H9 (cell line): ENCODE measurements at regions not wholly inside any gene's neighbourhood (a gene's known extent, or its start where the extent isn't known, plus 50 kb on each side); places are given as distances from the start of the nearest gene placed in this dataset.

Experiments used
- DNase-seq: peaks from one replicate; pipeline ENCODE4 v3.0.0-alpha.2; 2017
- H2AFZ ChIP-seq: one replicate; pipeline ENCODE4 v1.6.1; 2013; ENCODE audit warnings: mild to moderate bottlenecking, low read length, control low read depth, moderate library complexity
- H2AK5ac ChIP-seq: 2 replicates; pipeline ENCODE4 v1.6.1; 2013; ENCODE audit warnings: low read length, control low read depth, mixed read lengths; ENCODE audit not compliant: insufficient read length
- H2BK120ac ChIP-seq: one replicate; pipeline ENCODE4 v1.6.1; 2013; ENCODE audit warnings: low read depth, mild to moderate bottlenecking, low read length, control low read depth, inconsistent platforms; ENCODE audit not compliant: poor library complexity, severe bottlenecking
- H2BK12ac ChIP-seq: 2 replicates; pipeline ENCODE4 v1.6.1; 2013; ENCODE audit warnings: low read length, control low read depth, mixed read lengths, low read depth; ENCODE audit not compliant: insufficient read length
- H2BK15ac ChIP-seq: 2 replicates; pipeline ENCODE4 v1.6.1; 2013; ENCODE audit warnings: low read depth, low read length, control low read depth
- H2BK20ac ChIP-seq: one replicate; pipeline ENCODE4 v1.6.1; 2013; ENCODE audit warnings: low read depth, mild to moderate bottlenecking, low read length, control low read depth, inconsistent platforms; ENCODE audit not compliant: poor library complexity, severe bottlenecking
- H2BK5ac ChIP-seq: 2 replicates; pipeline ENCODE4 v1.6.1; 2013; ENCODE audit warnings: low read length, control low read depth, mixed read lengths; ENCODE audit not compliant: insufficient read length
- H3K14ac ChIP-seq: 2 replicates; pipeline ENCODE4 v1.6.1; 2013; ENCODE audit warnings: low read length, control low read depth; ENCODE audit not compliant: insufficient read depth
- H3K18ac ChIP-seq: 2 replicates; pipeline ENCODE4 v1.6.1; 2013; ENCODE audit warnings: low read depth, mild to moderate bottlenecking, mixed read lengths, low read length, control low read depth; ENCODE audit not compliant: insufficient read length
- H3K23ac ChIP-seq: 2 replicates; pipeline ENCODE4 v1.6.1; 2013; ENCODE audit warnings: low read length, control low read depth, mixed read lengths, low read depth; ENCODE audit not compliant: insufficient read length
- H3K23me2 ChIP-seq: 2 replicates; pipeline ENCODE4 v1.6.1; 2013; ENCODE audit warnings: low read depth, mild to moderate bottlenecking, mixed read lengths, low read length, control low read depth; ENCODE audit not compliant: insufficient read length, poor library complexity, severe bottlenecking
- H3K27ac ChIP-seq: 2 replicates; pipeline ENCODE4 v1.5.1; 2013; ENCODE audit warnings: low read length, control low read depth, mixed read lengths, low read depth; ENCODE audit not compliant: insufficient read length
- H3K27me3 ChIP-seq: 2 replicates; pipeline ENCODE4 v1.6.1; 2013; ENCODE audit warnings: low read length, control low read depth, inconsistent platforms; ENCODE audit not compliant: insufficient read depth
- H3K4ac ChIP-seq: 2 replicates; pipeline ENCODE4 v1.6.1; 2013; ENCODE audit warnings: low read depth, mild to moderate bottlenecking, control low read depth, inconsistent platforms, low read length, moderate library complexity
- H3K4me1 ChIP-seq: 2 replicates; pipeline ENCODE4 v1.6.1; 2013; ENCODE audit warnings: low read length, control low read depth, inconsistent platforms; ENCODE audit not compliant: insufficient read depth
- H3K4me2 ChIP-seq: 2 replicates; pipeline ENCODE4 v1.6.1; 2013; ENCODE audit warnings: low read length, control low read depth, mixed read lengths; ENCODE audit not compliant: insufficient read length, insufficient read depth
- H3K56ac ChIP-seq: 2 replicates; pipeline ENCODE4 v1.6.1; 2013; ENCODE audit warnings: low read depth, mild to moderate bottlenecking, mixed read lengths, low read length, control low read depth; ENCODE audit not compliant: insufficient read length
- H3K79me1 ChIP-seq: 2 replicates; pipeline ENCODE4 v1.6.1; 2013; ENCODE audit warnings: low read depth, mild to moderate bottlenecking, moderate library complexity, low read length, control low read depth, inconsistent platforms; ENCODE audit not compliant: insufficient read depth, poor library complexity, severe bottlenecking
- H3K79me2 ChIP-seq: 2 replicates; pipeline ENCODE4 v1.6.1; 2013; ENCODE audit warnings: low read length, control low read depth, inconsistent platforms; ENCODE audit not compliant: insufficient read depth
- H3K9ac ChIP-seq: 2 replicates; pipeline ENCODE4 v1.6.1; 2013; ENCODE audit warnings: low read length, control low read depth, mixed read lengths; ENCODE audit not compliant: insufficient read length; ENCODE audit errors: extremely low read depth
- H3K9me3 ChIP-seq: one replicate; pipeline ENCODE4 v1.6.1; 2013; ENCODE audit warnings: low read depth, low read length, inconsistent platforms; ENCODE audit not compliant: control insufficient read depth
- H3T11ph ChIP-seq: one replicate; pipeline ENCODE4 v1.6.1; 2013; ENCODE audit warnings: mild to moderate bottlenecking, low read length, control low read depth, inconsistent platforms
- H4K20me1 ChIP-seq: one replicate; pipeline ENCODE4 v1.6.1; 2013; ENCODE audit not compliant: control insufficient read depth, insufficient read length, insufficient read depth
- H4K5ac ChIP-seq: 2 replicates; pipeline ENCODE4 v1.6.1; 2013; ENCODE audit warnings: low read depth, mild to moderate bottlenecking, mixed read lengths, low read length, control low read depth; ENCODE audit not compliant: insufficient read length
- H4K8ac ChIP-seq: replicated peaks from 2 replicates; pipeline ENCODE4 v1.6.1; 2013; ENCODE audit warnings: low read length, control low read depth, mixed read lengths, low read depth; ENCODE audit not compliant: insufficient read length
- H4K91ac ChIP-seq: 2 replicates; pipeline ENCODE4 v1.6.1; 2013; ENCODE audit warnings: low read depth, mild to moderate bottlenecking, moderate library complexity, mixed read lengths, low read length, control low read depth; ENCODE audit not compliant: insufficient read length
- H3K27ac Mint-ChIP-seq, 3 experiments: 2 replicates in 2 of 3; 3 replicates in 1 of 3; pipeline ENCODE4 v1.8.0; 2020 to 2021; ENCODE audit warnings: mixed read lengths in 3 of 3, mild to moderate bottlenecking in 1 of 3, moderate library complexity in 1 of 3
- H3K27me3 Mint-ChIP-seq: 2 replicates; pipeline ENCODE4 v1.8.0; 2021; ENCODE audit warnings: low read depth, mild to moderate bottlenecking, moderate library complexity, mixed read lengths
- H3K36me3 Mint-ChIP-seq, 3 experiments: 2 replicates in 2 of 3; 3 replicates in 1 of 3; pipeline ENCODE4 v1.8.0; 2020 to 2021; ENCODE audit warnings: low read depth in 3 of 3, mixed read lengths in 3 of 3; ENCODE audit not compliant: insufficient read depth in 1 of 3
- H3K4me1 Mint-ChIP-seq, 2 experiments: 2 replicates each; pipeline ENCODE4 v1.8.0; 2020; ENCODE audit warnings: mixed read lengths in 2 of 2
- H3K4me3 Mint-ChIP-seq, 2 experiments: 2 replicates in 1 of 2; 3 replicates in 1 of 2; pipeline ENCODE4 v1.8.0; 2020 to 2021; ENCODE audit warnings: mild to moderate bottlenecking in 2 of 2, mixed read lengths in 2 of 2, moderate library complexity in 1 of 2
- H3K9me3 Mint-ChIP-seq, 2 experiments: 2 replicates in 1 of 2; 3 replicates in 1 of 2; pipeline ENCODE4 v1.8.0; 2020; ENCODE audit warnings: mild to moderate bottlenecking in 2 of 2, mixed read lengths in 2 of 2, moderate library complexity in 1 of 2
- WGBS: extraction: QIAGEN DNeasy Blood & Tissue Kit; methylation state at CpG from one replicate; pipeline ENCODE4 v1.1.7; 2013; ENCODE audit warnings: missing lambda C conversion rate, low lambda C conversion rate, mixed read lengths; ENCODE audit not compliant: insufficient read length; ENCODE audit errors: extremely low coverage; 5-methylcytosine and 5-hydroxymethylcytosine counted together
- TF ChIP-seq, protein P1 (sequence below): fragments of 200-600 bp; sonication (generic); conservative IDR thresholded peaks from 3 replicates; pipeline ENCODE4 v1.8.0; 2021; ENCODE audit warnings: antibody characterized with exemption, mild to moderate bottlenecking

DNA sequence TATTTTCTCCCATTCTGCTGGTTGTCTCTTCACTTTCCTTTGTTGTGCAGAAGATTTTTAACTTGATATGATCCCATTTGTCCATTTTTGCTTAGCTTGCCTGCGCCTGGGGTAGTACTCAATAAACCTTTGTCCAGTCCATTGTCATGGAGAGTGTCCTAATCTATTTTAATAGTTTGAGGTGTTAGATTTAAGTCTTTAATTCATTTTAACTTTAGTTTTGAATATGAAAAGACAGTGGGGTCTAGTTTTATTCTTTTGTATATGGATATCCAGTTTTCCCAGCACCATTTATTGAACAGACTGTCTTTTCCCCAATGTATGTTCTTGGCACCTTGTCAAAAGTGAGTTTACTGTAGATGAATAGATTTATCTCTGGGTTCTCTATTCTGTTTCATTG, 76.0 kb upstream of the ITM2A start:
- H3K9me3 Mint-ChIP-seq = peaks cover 60 to 71% of the 10 kb centered on the region in 2 experiments
- H3K23ac ChIP-seq = no peak overlapping the region
- no peak overlapping the region for H2BK20ac ChIP-seq
- no peak overlapping the region for H2AFZ ChIP-seq
- H3K23me2 ChIP-seq = no peaks in the 10 kb centered on the region
- no peak overlapping the region for H2BK120ac ChIP-seq
- H3K56ac ChIP-seq = no peak overlapping the region
- no peak overlapping the region for H3T11ph ChIP-seq
- H4K20me1 ChIP-seq = no peaks in the 10 kb centered on the region
- H3K18ac ChIP-seq = no peak overlapping the region
- H4K8ac ChIP-seq = no peak overlapping the region
- no peaks in the 10 kb centered on the region for H3K27me3 Mint-ChIP-seq
- no peaks in the 10 kb centered on the region for H3K79me1 ChIP-seq
- H4K91ac ChIP-seq = no peak overlapping the region
- H2AK5ac ChIP-seq = no peak overlapping the region
- no peak overlapping the region for H3K4me3 Mint-ChIP-seq
- no CpG with 5 or more reads among the region's 1 CpG for WGBS
- H3K4me1 Mint-ChIP-seq = no peaks in the 10 kb centered on the region
- H3K27me3 ChIP-seq = no peaks in the 10 kb centered on the region
- H3K9ac ChIP-seq = no peak overlapping the region
- no peaks in the 10 kb centered on the region for H3K79me2 ChIP-seq
- no peak overlapping the region for H2BK12ac ChIP-seq
- no peak overlapping the region for H3K27ac ChIP-seq
- TF ChIP-seq, protein P1, sequence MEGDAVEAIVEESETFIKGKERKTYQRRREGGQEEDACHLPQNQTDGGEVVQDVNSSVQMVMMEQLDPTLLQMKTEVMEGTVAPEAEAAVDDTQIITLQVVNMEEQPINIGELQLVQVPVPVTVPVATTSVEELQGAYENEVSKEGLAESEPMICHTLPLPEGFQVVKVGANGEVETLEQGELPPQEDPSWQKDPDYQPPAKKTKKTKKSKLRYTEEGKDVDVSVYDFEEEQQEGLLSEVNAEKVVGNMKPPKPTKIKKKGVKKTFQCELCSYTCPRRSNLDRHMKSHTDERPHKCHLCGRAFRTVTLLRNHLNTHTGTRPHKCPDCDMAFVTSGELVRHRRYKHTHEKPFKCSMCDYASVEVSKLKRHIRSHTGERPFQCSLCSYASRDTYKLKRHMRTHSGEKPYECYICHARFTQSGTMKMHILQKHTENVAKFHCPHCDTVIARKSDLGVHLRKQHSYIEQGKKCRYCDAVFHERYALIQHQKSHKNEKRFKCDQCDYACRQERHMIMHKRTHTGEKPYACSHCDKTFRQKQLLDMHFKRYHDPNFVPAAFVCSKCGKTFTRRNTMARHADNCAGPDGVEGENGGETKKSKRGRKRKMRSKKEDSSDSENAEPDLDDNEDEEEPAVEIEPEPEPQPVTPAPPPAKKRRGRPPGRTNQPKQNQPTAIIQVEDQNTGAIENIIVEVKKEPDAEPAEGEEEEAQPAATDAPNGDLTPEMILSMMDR = no peak
- H3K4me2 ChIP-seq = no peak overlapping the region
- no peak for DNase-seq
- H3K4me1 ChIP-seq = no peaks in the 10 kb centered on the region
- no peak overlapping the region for H3K14ac ChIP-seq
- H3K4ac ChIP-seq = no peak overlapping the region
- no peak overlapping the region for H2BK5ac ChIP-seq
- no peak overlapping the region for H4K5ac ChIP-seq
- H3K36me3 Mint-ChIP-seq = no peaks in the 10 kb centered on the region
- H3K27ac Mint-ChIP-seq = no peak overlapping the region
- H3K9me3 ChIP-seq = peaks cover 5% of the 10 kb centered on the region
- no peak overlapping the region for H2BK15ac ChIP-seq
